ENCODE measurements at regions not wholly inside any gene's neighbourhood (a gene's known extent, or its start where the extent isn't known, plus 50 kb on each side); places are given as distances from the start of the nearest gene placed in this dataset.

DNA sequence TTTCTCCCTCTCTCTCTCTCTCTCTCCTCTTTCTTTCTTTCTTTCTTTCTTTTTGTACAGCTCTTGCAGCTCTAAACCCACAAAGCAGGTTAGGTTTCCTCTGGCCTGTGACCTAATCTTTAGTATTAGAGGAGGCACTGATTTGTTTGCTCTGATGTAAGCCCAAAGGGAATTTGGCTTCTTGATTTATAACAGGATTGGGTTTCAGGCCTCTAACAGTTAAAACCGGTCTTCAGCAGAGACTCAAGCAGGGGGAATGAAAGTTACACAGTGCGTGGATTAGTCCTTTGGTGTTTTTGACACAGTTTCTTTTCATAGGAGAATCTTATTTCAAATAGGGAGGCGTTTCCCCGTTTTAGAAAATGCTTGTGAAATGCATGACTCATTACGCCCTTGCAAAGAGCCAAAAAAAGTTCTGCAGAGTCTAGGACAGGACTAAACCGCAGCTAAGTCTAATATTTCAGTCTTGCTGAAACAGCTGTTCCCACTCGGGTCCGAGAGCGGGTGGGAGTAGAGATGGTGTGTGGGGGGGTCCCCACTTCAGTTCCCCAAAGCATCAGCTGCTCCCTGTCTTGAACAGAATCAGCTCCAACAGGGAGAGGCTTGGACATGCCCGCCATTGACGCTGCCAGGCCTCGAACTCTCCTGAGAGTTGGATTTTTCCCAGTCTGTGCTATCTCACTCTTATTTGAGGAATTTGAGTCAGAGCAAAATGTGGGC lies 296.5 kb upstream of the PITRM1 start:
- peak; percentile 80 for DNase-seq (ENCODE audit: low spot score)

DNA sequence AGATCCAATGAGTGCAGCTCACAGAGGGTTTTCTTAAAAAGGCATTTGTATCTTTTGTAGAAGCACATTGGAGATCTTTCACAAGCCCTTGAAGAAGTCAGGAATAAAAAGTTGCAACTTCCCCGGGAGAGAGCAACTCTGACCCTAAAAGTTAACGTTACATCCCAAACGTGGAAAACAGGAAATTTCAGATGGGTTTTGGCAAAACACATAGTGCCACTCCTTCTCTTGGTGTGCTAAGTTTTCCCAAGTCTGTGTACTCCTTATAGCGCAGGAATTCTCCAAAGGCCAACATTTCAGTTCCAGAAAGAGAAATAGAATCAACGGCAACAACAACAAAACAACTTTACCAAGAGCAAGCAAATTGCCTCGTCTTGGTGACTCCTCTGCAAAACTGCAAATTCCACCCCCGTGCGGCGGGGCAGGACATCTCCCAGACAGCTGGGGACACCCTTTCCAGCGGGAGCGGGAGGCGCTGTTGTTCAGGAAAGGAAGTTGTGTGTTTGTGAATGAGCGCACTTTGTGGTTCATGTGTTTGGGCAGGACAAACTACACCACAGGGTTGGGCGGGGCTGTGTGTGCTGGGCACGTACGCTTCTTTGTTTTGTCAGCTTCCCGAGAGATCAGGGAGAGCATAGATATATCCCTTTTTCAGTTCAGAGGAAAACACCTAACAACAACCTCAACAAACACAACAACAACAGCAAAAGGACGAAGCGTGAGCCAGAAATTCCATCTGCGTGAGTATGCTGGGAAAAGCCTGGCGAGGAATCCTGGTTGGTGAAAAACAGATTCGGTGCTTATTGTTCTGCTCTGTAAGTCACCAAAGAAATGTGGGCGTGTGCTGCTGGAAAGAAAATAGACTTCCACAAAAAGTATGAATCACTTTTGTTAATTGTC lies 294.7 kb upstream of the PITRM1 start:
- DNase-seq (ENCODE audit: low spot score): peak; percentile 85

DNA sequence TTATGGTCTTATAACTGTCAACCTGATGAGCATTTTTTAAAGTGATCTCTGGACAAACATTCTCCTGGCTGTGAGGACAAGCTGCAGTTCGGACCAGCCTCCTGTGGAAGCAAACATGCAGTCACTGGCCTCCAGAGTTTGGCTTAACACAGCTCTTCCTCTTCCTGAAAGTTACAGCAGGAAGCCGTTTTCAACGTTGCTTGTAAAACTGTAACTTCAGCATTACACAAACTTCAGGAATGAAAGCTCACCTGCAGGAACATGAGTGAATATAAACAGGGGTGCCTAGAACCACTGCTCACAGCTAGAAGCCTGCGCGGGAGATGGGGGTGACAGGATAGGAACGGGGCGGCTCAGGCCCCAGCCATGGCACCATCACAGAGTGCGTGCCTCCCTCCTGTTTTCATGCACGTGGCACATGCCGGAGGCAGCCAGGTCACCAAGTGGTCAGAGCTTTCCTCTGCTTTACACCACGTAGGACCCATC lies 292.9 kb upstream of the PITRM1 start:
- no peak for DNase-seq (ENCODE audit: low spot score)

DNA sequence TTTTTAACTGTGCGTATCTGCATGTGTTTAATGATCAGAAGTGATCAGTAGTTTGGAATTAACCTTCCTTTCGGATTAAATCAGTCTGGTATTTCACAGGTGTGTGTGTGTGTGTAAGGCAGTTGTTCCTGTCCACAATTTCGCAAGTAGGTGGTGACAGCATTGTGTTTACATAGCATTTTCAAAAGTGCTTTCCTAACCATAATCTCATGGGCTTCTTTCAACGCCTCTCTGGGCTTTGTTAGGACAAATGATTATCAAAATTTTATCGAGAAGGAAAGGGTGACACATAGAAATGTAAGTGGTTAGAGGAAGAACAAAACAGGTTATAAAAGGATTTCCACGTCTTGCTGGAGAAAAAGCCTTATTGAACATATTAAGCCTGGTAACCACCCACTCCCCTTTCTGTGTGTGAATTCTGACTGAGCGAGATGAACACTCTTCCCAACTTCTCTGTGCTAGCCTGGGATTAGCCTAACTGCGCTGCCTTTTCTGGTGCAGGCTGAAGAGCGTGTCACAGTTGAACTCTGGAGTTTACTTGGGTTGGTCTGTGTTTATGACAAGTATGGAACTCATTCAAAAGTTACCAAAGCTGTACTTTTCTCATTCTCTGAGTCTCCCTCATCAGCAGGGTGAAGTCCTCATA lies 292.3 kb upstream of the PITRM1 start:
- DNase-seq (ENCODE audit: low spot score): peak; percentile 81

- DNase-seq (ENCODE audit: low spot score): no peak
These were observed 288.0 kb upstream of the PITRM1 start for GRCh38 chr10:3460420-3461128.

- DNase-seq (ENCODE audit: low spot score): no peak
These were observed 283.1 kb upstream of the PITRM1 start for GRCh38 chr10:3455385-3456334.

DNA sequence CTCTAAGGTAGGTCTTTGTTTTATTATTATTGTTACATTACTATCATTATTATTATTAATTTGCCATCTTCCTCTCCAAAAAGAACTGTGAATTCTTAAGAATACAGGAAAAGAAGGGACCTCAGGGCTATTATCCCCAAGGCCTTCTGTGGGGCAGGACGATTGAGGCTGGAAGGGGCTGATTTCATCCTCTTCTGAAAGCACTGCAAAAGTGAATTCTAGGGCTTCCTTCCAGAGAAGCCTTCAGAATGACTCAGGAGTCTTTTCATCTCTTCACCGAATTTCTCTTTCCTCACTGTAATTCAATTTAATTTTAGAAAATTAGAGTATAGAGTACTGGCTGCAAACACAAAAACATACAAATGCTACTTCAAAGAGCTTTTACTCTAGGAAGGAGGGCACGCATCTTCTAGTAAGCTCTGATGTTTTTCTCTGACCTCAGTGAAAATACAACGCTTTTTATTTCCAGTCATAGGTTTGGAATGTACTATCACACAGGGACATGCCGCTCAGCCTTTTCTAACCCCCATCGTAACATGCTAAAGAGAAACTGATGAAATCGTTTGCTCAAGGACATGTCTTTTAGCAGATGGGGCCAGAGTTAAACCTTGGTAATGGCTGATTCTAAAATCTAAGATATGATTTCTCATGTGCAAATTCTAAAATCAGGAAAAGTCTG lies 280.2 kb upstream of the PITRM1 start:
- DNase-seq (ENCODE audit: low spot score): no peak

DNA sequence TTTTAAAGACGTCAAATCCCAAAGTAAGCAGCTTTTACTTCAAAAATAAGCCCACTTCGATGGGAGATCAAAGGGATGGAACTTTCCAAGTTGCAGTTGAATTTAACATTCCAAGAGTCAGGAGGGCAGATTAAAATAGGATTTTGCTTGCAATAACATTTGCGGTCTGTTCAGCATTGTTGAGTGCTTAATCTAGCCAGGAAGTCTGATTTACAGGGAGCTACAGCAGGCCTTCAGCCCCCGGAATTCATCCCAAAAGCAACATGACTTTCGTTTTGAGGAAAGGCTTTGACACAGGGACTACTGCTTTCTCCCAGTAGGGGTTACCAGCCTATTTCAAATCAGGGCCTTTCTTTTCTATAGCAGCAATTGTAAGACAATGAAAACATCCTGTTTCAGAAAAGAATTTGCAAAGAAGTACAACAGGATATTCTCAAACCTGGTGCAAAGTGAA lies 279.6 kb upstream of the PITRM1 start:
- peak; percentile 17 for DNase-seq (ENCODE audit: low spot score)

- DNase-seq (ENCODE audit: low spot score): peak; percentile 50
These were observed 279.1 kb upstream of the PITRM1 start for GRCh38 chr10:3451516-3452172.

- no peak for DNase-seq (ENCODE audit: low spot score)
These were observed 273.6 kb upstream of the PITRM1 start for GRCh38 chr10:3446221-3446620.

DNA sequence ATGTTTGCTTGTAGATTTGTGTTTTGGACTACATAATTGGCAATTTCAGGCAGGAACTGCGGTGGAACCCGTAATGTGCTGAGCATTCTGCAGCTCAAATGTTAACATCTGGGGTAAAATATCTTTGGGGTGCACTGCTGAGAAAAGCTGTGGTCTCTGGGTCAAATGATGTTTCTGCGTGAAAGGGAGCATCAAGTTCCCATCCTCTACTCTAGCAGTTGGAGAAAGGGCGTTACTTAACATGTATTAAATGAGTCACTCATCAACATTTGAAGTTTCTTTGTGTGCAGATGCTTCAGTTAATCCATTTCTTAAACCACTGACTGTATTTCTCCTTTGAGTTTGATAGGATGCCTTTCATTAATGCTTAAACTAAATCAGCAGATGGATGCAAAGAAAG lies 273.1 kb upstream of the PITRM1 start:
- DNase-seq (ENCODE audit: low spot score): no peak

GRCh38 chr10:3442451-3442990 lies 269.9 kb upstream of the PITRM1 start:
- DNase-seq (ENCODE audit: low spot score): no peak

DNA sequence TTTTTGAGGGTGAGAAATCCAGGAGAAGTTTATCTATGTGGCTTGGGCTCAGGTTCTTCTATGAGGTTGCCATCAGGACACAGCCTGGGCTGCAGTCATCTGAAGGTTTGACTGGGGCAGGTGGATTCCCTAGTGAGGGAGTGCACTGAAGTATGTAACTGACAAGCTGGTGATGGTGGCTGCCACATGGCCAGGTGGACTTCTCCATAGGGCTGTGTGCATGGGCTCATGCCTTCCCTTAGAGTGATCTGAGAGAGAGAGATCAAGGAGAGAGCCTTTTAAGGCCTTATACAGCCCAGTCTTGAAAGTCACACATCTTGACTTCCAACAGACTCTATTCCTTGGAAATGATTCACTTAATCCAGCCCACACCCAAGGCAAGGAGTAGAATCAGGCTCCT lies 266.6 kb upstream of the PITRM1 start:
- no peak for DNase-seq (ENCODE audit: low spot score)

- no peak for DNase-seq (ENCODE audit: low spot score)
These were observed 266.0 kb upstream of the PITRM1 start for GRCh38 chr10:3438606-3439005.

DNA sequence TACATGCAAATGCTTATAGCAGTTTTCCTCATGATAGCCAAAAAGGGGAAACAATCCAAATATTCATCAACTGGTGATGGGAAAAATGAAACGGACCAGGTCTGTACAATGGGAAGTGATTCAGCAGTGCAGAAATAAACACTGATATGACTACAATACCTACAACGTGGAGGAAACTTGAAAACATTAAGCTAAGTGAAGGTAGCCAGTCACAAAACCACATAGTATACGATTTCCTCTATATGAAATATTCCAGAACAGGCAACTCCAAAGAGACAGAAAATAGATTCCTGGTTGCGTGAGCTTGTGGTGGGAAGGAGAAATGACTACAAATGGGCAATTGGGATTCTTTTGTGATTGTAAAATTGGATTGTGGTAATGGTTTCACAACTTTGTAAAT lies 263.1 kb upstream of the PITRM1 start:
- no peak for DNase-seq (ENCODE audit: low spot score)

DNA sequence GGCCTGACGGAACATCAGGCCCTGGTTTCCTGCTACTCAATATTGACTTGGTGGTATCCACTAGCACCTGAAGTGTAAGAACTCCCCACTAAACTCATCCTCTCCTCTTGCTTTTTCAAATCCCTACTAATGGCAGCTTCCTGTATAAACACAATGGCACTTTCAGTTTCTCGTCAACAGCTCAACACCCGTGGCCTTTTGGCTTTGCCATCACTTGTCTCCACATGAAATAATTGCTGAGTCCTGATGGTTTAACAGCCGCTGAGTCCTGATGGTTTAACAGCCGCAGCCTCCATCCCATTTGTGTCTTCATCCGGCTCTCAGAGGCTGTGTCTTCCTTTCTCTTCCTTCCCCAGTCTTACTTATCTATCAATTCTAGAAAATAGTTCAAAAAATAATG lies 261.4 kb upstream of the PITRM1 start:
- DNase-seq (ENCODE audit: low spot score): no peak

- no peak for DNase-seq (ENCODE audit: low spot score)
These were observed 260.5 kb upstream of the PITRM1 start for GRCh38 chr10:3433131-3433530.

DNA sequence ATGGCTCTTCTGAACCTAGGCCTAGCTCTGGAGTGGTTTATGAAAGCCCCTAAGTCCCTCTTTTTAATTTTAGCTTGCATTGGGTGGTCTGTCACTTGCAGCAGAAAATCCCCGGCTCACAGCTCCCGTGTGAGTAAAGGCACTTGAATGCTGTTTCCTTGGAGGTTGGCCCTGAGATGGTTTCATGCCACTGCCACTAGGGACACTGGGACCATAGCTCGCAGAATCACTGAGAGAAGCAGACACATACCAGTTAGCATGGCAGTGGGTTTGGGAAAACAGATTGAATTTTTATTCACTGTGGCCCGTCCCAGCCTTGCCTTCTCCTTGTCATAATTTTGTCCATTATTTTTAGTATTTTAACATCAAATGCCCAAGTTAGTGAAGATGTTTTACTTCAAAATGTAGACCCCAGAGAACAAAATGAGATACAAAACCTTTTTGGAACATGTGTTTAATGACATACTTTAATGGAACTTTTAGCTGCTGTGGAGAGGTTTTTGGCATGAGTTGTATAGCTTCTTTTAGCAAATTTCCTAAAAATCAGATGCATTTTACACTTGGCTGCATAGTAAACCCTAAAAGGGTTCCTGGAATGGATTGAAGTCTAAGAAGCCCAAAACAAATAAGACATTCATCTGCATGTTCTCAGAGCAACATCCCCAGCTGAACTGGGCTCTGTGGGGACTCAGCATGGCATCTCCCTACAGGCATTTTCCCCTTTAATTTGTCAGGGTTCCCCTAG lies 259.7 kb upstream of the PITRM1 start:
- no peak for DNase-seq (ENCODE audit: low spot score)

Data from HT-29 (cell line).